IPS-18c (cell line): ENCODE measurements at regions not wholly inside any gene's neighbourhood (a gene's known extent, or its start where the extent isn't known, plus 50 kb on each side); places are given as distances from the start of the nearest gene placed in this dataset.

Source experiments
- H3K4me3 ChIP-seq: 2 replicates; pipeline ENCODE4 v1.7.0; 2013; ENCODE audit warnings: low read depth, mild to moderate bottlenecking, low read length, moderate library complexity; ENCODE audit not compliant: insufficient read depth
- H3K9me3 ChIP-seq: one replicate; pipeline ENCODE4 v1.6.1; 2013; ENCODE audit warnings: mild to moderate bottlenecking, low read length, moderate library complexity; ENCODE audit not compliant: control insufficient read depth, insufficient read depth

DNA sequence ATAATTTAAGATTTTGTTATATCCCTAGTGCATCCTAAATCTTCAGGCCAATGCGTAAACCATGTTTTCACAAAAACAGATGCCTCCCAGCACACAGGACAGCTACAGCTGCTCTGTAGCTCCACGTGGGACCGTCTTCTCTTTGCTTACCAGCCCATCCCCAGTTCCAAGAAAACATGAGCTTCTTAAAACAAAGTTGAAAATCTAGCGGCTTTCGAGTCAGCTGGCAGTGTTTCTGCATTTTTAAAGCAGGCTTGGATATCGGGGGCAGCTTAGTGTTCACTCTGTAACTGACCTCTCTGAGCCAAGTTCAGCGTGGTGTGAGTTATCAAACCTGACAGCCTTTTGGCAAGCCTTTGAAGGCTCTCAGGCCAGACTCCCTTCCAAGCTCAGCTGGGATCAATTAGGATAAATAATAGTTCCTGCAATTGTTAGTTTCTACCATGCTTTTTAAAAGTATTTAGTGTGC, 881.5 kb downstream of the LTN1 start:
- Histone ChIP-seq H3K9me3 (no peaks in the 10 kb centered on the region), H3K4me3 (no peak overlapping the region)

DNA sequence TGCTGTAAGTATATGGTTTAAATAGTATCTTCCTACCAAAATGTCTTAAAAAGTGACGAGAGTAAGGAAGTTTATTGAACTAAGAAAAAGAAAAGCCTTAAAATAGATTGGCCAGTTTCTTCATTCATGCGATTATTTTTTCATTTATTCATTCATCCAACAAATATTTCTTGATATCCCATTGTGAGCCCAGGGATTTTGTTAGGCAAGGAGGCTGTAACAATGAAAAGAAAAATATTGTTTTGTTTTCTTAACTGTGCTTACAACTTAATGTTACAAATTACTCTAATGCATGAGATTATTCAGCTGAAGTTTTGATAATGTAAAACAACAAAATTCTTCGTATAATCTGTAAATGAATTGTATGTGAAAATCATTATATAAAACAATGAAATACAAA, 882.0 kb downstream of the LTN1 start:
- Histone ChIP-seq H3K4me3 (no peak overlapping the region), H3K9me3 (no peaks in the 10 kb centered on the region)

DNA sequence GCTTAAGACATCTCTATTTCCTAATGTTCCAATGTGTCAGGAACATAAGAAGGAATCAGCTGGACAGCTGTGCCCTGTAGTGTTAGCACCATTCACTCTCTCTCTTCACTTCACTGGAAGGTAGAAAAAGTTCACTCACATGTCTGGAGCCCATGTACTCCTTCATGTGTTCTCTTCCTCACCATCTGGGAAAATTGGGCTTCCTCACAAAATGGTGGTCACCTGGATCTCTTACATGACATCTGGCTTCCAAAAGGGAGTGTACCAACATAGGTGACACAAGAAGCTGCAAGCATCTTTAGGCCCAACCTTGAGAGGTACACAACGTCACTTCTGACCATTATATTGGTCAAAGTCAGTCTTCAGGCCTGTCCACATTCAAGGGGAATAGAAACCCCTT, 882.6 kb downstream of the LTN1 start:
- no peak overlapping the region for H3K4me3 ChIP-seq
- H3K9me3 ChIP-seq: no peaks in the 10 kb centered on the region

DNA sequence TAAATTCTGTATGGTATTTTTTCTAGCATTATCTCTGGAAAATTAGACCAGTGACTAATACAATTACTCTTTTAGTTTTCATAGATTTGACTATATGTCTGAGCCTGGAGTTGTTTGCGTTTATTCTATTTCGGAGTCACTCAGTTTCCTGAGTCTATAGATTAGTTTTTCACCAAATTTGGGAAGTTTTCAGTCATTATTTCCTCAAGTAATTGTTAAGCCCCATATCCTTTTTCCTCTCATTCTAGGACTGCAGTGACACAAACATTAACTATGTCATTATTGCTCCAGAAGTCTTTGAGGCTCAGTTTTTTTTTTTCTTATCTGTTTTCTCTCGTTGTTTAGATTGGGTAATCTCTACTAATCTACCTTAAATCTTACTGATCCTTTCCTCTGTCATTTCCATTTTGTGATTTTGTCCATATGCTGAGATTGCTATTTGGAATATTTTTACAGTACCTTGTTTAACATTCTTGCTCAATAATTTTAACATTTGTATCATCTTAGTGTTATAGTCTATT, 886.2 kb downstream of the LTN1 start:
- H3K9me3 ChIP-seq: no peaks in the 10 kb centered on the region
- no peak overlapping the region for H3K4me3 ChIP-seq

DNA sequence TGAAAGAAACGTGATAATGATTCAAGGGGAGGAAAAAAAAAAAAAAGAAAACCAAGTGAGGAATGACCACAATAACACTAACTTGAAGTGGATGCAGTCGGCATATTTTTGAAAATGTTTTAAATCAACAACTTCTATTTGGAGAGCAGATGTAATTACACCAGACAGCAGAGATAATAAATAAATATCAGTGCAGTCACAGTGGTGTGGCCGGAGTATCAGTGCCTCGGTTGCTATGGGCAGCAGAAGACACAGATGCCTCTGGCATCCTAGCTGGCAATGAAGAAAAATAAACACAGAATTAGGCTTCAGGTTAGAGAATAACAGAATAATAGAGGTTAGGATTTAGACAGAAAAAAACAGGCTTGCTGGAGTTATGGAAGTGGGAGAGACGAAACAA, 888.3 kb downstream of the LTN1 start:
- Histone ChIP-seq H3K9me3 (no peaks in the 10 kb centered on the region), H3K4me3 (no peak overlapping the region)

DNA sequence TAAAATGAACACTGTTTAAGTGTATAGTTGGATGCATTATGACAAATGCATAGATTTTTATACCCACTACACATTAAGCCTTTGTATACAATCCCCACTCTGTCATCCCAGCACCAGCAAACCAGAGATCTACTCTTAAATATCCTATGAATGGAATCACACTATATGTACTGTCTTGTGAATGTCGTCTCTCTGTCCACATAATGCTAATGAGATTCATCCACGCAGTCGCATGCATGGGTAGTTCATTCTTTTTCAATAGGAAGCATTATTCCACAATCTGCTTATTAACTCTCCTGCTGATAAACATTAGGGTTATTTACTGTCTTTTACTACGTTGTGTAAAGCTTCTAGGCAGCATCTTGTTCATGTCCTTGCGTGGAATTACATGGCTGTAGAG, 892.3 kb downstream of the LTN1 start:
- Histone ChIP-seq H3K4me3 (no peak overlapping the region), H3K9me3 (no peaks in the 10 kb centered on the region)

DNA sequence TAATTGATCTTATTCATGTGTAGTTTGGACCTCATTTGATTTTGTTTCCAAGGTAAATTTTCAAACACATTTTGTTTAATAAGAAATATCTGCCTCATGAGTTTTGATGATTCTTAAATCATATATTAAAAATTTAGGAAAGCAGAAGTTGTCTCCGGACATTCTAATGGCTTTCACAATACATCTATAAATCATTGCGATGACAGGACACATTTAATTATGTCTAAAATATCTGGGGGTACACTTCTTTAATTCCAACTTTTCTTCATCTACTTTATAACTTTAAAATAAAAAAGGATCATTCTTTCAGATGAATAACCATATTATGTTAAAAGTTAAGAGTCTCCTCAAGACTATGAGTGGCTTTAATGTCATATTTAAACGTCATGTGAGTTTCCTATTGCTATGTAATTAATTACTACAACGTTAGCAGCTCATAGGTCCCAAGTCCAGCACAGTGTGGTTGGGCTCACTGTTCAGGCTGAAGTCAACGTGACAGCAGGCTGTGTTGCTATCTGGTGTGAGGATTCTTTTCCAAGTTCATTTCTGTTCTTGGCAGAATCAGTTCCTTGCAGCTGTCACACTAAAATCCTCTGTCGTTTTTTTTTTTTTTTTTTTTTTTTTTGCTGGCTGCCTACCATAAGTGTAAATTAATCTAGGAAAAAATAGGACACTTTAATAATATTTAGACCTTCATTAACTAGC, 893.5 kb downstream of the LTN1 start:
- no peaks in the 10 kb centered on the region for H3K9me3 ChIP-seq
- no peak overlapping the region for H3K4me3 ChIP-seq

DNA sequence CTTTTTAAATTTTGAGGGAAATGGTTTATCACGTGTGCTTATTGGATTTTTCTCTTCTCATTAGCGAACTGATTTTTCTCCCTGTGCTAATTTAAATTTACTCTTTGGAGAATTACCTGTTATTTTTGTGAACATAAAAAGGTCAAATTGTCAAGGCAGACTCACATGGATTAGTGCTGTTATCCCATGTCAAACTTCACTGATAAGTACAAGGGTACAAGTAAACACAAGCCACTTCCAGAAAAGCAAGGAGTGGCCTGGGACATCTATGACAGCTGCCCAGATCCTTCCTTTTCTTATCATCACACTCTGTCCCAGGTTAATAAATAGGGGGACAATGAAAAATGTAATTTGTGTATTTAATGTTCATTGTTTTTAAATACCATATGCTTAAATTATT, 901.2 kb downstream of the LTN1 start:
- Histone ChIP-seq H3K9me3 (no peaks in the 10 kb centered on the region), H3K4me3 (no peak overlapping the region)

DNA sequence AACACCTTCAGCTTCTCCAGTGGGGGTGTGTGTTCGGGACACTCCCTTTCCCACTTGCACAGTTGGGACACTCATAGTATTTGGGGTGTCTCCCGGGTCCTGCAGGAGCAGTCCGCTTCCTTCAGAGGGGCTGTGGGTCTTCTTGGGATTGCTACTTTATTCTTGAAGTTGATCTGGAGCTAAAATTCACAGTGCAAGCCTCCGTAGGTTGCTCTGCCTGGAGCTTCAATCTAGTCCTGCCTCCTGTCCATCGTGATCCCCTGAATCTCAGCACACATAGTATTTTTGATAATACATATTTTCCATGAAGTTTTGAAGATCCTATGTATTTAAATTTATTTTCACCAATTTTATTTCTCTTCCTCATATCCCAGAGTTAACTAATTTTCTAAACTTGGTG, 902.1 kb downstream of the LTN1 start:
- H3K9me3 ChIP-seq: no peaks in the 10 kb centered on the region
- H3K4me3 ChIP-seq: no peak overlapping the region

DNA sequence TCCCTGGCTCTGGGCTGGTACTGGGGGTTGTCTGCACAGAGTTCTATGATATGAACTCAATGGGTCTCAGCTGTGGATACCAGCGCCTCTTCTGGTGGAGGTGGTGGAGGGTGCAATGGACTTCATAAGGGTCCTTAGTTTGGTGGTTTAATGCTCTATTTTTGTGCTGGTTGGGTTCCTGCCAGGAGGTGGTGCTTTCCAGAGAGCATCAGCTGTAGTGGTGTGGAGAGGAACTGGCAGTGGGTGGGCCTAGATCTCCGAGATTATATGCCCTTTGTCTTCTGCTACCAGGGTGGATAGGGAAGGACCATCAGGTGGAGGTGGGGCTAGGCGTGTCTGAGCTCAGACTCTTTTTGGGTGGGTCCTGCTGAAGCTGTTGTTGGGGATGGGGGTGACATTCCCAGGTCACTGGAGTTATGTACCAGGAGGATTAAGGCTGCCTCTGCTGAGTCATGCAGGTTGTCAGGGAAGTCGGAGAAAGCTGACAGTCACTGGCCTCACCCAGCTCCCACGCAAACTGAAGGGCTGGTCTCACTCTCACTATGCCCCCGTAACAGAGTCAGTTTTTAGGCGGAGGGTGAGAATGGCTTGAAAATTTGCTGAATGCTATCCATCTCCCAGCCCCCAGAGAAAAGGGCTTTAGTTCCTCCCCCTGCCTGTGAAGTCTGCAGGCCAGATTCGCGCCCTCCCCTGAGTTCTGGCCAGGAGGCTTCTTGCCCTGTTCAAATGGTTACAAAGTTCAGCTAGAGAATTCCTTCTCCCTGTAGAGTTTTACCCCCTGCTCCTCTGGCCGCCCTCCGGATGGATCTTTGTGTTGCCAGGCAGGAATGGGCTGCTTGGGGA, 902.9 kb downstream of the LTN1 start:
- Histone ChIP-seq H3K4me3 (no peak overlapping the region), H3K9me3 (no peaks in the 10 kb centered on the region)

DNA sequence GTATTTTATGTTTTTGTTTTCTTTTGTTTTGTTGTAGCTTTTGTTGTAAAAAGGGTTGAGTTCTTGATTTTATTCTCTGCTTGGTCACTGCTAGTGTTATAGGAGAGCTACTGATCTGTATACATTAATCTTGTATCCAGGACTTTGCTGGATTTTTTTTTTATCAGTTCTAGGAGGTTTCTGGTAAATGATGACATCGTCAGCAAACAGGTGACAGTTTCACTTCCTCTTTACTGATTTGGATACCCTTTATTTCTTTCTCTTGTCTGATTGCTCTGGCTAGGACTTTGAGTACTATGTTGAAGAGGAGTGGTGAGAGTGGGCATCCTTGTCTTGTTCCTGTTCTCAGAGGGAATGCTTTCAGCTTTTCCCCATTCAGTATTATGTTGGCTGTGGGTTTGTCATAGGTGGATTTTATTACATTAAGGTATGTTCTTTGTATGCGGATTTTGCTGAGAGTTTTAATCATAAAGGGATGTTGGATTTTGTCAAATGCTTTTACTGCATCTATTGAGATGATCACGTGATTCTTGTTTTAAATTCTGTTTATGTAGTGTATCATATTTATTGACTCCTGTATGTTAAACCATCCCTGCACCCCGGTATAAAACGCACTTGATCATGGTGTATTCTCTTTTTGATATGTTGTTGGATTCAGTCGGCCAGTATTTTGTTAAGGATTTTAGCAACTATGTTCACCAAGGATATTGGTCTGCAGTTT, 905.7 kb downstream of the LTN1 start:
- H3K9me3 ChIP-seq: no peaks in the 10 kb centered on the region
- H3K4me3 ChIP-seq: no peak overlapping the region

DNA sequence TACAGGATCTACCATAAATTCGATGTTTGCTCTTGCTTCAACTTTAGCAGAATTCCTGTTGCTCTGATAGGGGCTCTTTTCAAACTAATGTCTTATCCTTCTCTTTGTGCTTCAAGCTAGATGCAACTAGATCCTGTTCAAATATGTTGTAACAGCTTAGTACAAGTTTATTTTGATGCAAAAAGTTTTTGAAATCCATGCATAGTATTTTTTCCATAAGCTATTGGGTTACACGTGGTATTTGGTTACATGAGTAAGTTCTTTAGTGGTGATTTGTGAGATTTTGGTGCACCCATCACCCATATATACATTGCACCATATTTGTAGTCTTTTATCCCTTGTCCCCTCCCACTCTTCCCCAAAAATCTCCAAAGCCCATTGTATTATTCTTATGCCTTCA, 907.7 kb downstream of the LTN1 start:
- H3K9me3 ChIP-seq: no peaks in the 10 kb centered on the region
- no peak overlapping the region for H3K4me3 ChIP-seq

DNA sequence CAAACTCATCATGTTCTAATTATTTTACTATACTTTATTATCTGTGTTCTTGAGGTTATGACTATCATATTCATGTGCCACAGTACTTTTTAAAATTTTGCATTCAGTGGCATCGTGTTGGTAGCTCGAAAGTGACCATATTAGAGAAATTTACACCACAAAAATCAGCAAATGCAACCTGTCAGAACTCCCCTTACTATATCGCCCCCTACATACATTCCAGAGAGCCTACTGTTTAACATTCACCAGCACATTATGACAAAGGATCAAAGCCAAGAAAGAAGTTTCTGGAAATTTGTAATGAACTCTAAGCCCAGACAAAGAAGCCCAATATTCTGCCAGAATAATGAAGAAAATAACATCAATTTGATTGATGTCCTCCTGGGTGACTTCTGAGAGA, 909.3 kb downstream of the LTN1 start:
- Histone ChIP-seq H3K4me3 (no peak overlapping the region), H3K9me3 (no peaks in the 10 kb centered on the region)

DNA sequence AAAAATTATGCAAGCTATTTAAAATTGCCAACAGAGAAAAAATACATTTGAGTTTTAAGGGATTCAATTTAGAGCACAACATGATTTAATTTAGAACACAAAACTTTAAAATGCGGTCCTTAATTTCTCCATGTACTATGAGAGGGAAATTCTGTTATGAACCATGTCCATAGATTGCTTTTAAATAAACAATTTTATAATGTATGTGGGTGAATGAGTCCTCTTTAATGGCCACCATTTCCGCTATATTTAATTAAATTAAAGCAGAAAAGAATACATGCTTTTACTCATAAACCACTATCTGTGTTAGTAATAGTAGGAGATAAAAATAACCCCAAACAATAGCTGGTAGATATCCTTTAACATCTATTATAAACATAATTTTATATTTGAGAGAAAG, 914.6 kb downstream of the LTN1 start:
- H3K9me3 ChIP-seq: peaks cover 2% of the 10 kb centered on the region
- H3K4me3 ChIP-seq: no peak overlapping the region

DNA sequence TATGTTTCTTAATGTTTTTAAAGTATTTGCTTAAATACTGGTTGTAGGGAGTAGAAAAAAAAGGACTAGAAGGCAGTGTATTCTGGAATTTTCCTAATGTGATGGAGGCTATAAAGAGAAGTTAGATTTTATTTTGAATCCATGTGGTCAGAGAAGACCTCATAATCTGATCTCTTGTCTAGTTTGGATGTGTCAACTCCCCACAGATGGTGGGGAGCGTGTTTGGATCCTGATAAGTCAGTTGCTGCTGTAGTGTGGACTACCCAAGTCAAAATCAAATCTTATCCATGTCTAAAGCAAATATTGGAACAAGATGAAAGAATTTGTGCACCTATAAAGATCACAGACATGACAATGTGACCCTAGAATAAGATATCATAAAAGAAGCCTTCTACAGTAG, 918.0 kb downstream of the LTN1 start:
- peaks cover 2% of the 10 kb centered on the region for H3K9me3 ChIP-seq
- H3K4me3 ChIP-seq: no peak overlapping the region

DNA sequence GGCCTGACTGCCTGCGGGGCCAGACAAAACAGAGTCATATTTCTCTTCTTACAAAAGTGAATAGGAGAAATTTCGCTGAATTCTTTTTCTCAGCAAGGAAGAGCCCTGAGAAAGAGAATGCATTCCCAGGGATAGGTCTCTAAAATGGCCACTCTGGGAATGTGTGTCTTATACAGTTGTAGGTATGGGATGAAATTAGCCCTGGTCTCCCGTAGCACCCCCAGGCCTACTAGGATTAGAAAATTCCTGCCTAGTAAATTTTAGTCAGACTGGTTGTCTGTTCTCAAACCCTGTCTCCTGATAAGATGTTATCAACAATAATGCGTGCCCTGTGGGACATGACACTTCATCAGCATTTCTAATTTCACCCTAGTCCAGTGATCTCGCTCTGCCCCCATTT, 920.1 kb downstream of the LTN1 start:
- peaks cover 2% of the 10 kb centered on the region for H3K9me3 ChIP-seq
- H3K4me3 ChIP-seq: no peak overlapping the region

DNA sequence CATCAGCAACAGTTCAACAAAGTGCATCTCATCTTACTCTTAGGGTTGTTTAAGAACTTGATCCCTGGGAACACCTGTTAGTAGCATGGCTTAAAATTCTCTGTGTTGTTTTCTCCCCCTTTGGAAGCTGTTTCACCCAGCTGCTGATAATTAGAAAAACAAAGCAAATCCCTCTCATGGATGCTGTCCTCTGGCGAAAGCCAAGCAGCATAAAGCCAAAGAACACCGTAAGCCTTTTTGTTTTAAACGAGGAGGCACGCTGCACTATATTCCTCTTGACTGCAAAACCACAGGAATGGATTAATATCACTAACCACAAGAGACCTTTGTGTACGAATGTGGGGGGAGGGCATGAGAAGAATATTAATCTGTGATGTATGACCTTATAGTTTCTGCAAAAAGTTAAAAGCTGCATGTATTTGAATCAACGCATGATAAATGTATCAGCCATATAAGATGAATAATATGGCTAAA, 923.2 kb downstream of the LTN1 start:
- no peak overlapping the region for H3K4me3 ChIP-seq
- H3K9me3 ChIP-seq: peaks cover 2% of the 10 kb centered on the region
